C4-2B (cell line): ENCODE measurements at regions not wholly inside any gene's neighbourhood (a gene's known extent, or its start where the extent isn't known, plus 50 kb on each side); places are given as distances from the start of the nearest gene placed in this dataset.

Source experiments
- ZFX ChIP-seq: fragments of 450-650 bp; IDR thresholded peaks from 2 replicates; pipeline ENCODE4 v1.6.1; 2017
- TF ChIP-seq, protein P1 (sequence below): fragments of 450-650 bp; conservative IDR thresholded peaks from 2 replicates; pipeline ENCODE4 v1.5.1; 2017; ENCODE audit warnings: mild to moderate bottlenecking

DNA sequence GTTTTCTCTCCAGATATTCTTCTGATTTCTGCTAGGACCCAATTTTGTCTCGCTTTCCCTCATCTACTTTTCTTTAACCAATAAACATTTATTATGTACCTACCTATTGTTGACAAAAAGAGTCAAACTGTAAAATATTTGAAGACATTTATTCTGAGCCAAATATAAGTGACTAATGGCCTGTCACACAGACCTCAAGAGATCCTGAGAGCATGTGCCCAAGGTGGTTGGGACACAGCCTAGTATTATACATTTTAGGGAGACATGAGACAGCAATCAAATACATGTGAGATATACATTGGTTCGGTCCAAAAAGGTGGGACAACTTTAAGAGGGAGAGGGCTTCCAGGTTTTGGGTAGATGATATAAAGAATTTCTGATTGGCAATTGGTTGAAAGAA is 191.8 kb downstream of the NXNL2 start:
- TF ChIP-seq, protein P1, sequence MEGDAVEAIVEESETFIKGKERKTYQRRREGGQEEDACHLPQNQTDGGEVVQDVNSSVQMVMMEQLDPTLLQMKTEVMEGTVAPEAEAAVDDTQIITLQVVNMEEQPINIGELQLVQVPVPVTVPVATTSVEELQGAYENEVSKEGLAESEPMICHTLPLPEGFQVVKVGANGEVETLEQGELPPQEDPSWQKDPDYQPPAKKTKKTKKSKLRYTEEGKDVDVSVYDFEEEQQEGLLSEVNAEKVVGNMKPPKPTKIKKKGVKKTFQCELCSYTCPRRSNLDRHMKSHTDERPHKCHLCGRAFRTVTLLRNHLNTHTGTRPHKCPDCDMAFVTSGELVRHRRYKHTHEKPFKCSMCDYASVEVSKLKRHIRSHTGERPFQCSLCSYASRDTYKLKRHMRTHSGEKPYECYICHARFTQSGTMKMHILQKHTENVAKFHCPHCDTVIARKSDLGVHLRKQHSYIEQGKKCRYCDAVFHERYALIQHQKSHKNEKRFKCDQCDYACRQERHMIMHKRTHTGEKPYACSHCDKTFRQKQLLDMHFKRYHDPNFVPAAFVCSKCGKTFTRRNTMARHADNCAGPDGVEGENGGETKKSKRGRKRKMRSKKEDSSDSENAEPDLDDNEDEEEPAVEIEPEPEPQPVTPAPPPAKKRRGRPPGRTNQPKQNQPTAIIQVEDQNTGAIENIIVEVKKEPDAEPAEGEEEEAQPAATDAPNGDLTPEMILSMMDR: no peak
- TF ChIP-seq ZFX: no peak
